ENCODE measurements at regions not wholly inside any gene's neighbourhood (a gene's known extent, or its start where the extent isn't known, plus 50 kb on each side); places are given as distances from the start of the nearest gene placed in this dataset.

DNA sequence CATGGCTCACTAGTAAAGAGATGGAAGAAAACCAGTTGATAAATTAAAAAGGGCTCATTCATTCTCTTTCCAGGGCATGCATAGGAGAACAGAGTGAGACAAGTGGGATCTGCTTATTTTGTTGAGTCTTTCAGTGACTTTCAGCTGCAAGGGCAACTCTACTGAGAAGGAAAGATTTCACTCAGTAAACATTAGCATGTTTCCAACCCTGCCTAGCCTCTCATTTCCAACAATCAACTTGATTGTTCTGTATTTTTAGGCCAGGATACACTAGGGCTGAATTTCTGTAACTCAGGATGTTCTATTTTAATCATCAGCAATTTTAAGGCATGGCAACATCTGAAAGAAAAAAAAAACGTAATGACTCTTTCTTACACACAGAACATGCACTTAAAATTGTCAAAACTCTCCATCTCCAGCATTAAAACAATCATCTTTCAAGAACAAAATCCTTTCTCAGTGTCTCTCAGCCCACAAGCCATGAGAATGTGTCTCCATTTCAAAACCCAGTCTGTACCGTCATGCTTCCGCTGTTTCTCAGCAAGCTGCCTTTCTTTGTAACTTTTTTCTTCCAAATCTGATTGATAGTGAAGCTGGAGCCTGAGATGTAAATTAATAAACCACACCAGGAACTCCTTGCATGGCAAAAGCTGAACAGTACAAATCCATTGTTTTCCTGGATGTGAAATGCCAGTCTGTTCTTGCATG lies 147.2 kb upstream of the KLF14 start:
- peak; percentile 29 for DNase-seq

DNA sequence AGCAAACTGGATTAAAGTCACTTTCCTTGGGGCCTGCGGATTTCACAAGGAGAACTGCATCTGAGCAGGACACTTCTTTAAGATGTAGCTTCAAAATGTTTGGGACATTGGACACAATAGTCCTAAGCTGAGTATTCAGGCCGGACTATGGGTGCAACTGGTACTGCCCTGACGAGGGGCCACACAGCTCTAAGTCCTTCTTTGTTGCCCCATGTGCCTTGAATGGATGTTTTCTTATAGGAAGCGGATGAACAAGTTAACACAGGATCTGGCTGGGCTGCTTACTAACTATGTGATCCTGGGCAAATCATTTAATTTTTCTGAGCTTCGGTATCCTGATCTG lies 147.8 kb upstream of the KLF14 start:
- peak; percentile 34 for DNase-seq

DNA sequence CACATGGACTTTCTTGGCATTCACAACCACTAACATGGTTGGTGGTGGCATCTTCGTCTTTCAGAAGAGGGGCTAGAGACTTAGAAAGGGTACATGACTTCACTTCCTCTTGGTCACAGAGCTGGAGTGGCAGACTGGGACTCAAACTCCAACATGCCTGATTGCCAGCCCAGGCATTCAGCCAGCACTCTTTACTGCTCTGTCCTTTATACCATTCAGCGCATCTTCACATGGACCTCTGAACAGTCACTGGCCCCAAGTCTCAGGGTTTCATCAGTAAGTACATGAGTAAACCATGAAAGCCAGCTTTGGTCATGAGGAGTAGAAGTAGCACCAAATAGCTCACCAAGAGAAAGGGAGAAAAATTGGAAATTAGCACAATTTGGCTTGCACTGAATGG lies 148.4 kb upstream of the KLF14 start:
- peak; percentile 47 for DNase-seq

DNA sequence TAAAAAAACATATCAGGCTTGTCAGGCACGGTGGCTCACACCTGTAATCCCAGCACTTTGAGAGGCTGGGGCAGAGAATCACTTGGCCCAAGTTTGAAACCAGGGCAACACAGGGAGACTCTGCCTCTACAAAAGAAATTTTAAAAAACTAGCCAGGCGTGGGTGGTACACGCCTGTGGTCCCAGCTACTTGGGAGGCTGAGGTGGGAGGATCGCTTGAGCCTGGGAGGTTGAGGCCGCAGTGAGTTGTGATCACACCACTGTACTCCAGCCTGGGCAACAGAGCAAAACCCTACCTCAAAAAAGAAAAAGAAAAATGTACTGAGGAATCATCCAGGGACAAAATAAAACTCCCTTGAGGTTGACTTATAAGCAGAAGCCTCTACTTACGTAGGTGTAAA lies 149.9 kb upstream of the KLF14 start:
- peak; percentile 42 for DNase-seq

DNA sequence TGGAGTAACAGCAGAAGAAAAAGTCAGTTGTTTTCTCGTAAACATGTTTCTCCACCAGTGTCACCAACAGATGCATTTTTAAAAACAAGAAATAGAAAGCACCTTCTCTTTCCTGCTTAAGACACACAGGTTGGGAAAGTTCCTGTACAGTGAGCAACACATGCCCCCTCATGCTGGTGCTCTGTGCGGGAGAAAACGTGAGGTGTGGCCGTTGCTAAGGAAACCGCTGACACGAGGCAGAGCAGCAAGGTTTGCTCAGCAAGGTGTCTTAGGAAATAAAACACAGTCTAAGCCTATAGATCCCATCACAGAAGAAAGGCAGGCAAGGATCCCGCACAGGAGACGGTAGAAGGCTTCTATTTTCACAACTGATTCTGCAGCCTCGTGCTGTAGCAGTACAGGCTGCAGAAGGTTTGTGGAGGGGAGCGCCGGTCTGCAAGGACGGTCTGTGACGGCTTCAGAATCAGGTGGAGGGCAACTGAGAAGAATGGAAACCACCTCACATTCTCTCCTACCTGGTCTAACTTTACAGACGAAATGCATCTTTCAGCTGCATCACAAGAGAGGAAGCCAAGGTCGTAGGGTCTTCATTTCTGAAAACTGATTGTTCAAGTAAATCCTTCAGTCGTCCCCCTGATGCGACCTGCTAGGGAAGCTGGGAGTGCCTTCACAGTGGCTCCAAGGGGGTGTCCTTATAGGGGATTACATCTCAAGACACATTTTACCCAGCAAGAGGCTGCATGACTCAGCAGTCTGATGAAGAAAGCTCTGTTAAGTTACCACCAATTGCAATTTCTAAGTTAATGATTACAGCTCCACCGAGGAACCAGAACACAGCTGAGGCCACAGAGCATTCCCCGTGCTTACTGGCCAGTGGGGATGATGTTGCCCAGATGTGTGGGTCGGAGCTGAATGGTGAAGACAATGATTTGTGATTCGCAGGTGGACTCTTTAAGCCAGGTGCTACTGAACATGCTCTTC lies 150.7 kb upstream of the KLF14 start:
- DNase-seq = peak; percentile 52

DNA sequence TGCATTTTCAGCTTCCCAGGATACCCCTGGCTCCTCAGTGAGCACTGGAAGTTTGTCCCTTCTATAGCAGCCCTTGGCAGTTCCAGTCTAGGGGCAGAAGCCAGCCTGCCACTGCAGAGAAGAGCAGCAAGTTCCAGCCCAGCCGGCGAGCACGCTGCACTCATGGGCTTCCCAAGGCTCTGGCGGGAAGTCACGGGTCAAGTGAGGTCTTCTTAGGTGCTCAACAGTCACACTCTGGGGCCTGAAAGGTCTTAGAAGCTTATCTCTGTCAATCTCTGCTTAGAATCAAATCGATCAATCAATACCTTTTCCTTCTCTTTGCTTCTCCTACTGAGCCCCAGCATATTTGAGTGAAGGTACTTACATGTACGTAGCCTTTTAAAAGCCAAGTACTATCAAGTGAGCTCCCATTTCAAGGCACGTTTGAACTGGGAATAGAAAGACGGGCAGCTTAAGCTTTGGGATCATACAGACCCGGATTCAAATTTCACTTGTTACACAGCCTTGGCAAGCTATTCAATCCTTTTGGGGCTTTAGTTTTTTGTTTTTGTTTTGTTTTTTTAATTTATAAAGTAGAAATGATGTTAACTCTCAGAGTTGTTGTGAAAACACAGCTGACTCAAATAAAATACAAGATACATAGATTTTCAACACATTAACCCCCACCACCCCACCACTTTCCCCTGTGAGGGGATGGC lies 152.6 kb upstream of the KLF14 start:
- peak; percentile 55 for DNase-seq

DNA sequence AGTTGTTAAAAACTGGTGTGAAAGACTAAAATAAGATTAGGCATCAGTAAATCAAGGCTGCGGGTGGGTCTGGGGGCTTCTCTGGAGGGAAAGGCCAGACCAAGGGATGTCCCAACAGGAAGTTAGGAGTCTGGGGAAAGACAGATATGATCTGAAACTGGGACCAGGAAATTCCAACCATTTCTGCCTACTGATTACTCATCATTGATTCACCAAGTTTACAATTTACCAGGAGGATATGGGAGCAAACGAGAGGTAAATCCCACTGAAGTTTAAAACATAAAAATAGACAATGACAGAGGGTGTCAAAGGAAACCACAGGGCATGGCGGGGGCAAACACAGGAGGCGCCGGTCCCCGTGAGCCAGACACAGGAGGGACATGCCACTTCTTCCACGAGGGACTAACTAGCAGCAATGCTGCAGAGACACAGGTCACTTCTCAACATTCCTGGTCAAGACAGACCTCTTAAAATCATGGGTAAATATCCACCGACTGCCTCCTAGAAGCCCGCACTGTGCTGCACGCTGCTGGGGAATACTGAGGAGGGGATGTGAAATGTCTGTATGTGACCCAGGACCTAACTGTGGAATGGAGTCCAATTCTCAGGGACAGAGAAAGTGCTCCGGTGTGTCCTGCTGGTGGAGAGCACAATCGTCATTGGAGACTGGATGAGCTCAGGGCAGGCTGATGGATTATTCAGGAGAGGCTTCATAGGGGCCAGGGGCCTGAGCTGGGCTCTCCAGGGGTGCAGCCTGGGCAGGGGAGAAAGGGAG lies 153.4 kb upstream of the KLF14 start:
- peak; percentile 56 for DNase-seq

DNA sequence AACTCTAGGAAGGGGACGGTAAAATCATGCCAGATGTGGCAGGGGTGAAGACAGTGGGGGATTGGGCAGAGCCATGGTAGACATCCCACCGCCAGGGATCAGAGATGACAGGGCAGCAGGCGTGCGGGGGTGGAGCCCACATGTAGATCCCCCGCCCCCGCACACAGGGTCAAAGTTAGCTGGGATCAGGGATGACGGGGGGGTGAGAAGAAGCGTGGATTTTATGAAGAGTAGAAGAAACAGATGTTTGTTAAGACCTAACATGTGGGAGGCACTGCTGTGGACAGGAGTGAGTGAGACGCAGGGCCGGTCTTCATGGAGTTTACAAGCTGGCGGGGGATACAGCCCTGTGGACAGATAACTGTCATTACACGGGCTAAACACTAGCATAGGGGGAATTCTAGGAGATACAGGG lies 154.0 kb upstream of the KLF14 start:
- DNase-seq = no peak

DNA sequence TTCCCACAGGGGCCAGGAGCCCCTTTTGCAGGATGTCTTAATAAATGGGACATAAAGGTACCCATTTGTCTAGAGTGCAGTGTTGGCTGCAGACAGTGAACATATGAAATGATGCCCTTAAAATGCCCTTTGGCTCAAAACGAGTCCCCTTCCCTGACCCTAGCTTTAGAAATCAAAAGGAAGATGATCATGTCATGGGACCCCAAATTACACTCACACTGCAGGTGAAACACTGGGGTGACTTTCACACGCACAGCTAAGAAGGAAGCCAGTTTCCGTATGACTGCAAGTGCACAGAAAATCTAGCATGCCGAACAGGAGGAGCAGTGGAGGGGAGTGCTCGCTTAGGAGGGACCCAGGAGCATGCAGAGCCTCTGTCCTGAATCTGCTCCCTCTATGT lies 154.5 kb upstream of the KLF14 start:
- DNase-seq = peak; percentile 50

DNA sequence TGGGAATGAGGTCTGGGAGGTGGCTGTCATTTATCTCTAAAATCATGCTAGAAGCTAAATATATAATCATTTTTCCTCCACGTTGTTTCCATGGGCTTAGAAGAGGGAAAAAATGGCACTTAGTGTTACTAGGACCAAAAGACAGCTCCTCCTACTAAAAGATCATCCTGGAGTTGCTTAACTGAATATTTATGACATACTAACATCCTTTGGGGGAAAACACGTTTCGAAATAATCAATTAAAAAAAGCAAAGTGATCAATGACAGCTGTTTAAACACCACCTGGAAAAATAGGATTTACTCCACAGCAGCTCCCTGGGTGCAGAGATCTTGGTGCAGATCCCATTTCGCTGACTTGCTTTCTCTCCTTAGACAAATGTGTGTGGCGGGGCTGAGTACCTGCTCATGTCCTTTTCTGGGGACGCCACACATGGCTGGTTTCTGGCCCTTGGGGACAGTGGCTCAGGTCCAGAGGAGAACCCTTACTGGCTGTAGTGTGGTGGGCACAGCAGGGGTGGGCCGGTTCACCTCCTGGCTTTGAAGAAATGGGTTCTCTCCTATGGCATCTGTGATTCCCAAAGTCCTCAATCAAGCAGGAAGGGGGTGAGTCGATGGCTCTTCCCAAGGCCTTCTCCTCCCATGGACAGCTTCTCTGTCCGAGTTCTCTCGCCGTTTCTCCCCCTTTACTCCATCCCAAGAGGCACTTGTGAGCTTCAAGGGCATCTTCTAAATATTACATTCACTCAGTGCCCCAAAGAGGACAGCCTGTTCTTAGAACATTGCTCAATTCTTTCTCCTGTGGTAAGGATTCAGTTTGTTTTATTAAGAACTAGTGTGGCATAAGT lies 156.4 kb upstream of the KLF14 start:
- peak; percentile 51 for DNase-seq

DNA sequence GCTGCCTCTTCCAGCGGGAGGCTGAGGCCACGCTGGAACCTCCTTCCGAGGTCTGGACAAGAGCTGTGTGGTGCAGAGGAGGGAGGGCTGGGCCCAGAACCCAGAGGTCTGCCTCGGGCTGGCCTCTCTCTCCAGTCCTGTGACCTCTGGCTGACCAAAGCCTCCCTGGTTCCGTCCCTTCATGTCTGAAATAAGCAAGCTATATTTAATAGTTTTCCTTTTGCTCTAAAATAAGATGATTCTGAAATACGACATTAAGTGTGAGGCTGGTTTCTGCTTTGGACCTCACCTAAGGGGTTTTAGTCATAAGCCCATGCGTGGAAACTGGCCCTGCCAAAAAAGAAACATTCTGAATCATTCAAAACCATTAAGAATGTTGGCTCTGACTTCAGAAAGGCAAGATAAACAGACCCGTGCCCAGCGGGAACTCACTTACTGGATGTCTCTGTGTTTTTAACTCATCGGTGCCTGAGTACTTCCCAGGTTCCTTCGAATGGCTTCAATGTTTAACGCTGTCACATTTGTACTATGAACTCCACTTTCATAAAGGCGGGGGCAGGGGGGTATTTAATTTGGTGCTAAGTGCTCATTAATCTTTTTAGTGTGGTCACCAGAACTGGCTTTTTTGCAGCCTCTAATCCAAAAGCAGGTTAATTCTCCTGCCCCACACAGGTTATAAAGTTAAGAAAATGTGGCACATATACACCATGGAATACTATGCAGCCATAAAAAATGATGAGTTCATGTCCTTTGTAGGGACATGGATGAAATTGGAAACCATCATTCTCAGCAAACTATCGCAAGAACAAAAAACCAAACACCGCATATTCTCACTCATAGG lies 157.5 kb upstream of the KLF14 start:
- DNase-seq = peak; percentile 49

DNA sequence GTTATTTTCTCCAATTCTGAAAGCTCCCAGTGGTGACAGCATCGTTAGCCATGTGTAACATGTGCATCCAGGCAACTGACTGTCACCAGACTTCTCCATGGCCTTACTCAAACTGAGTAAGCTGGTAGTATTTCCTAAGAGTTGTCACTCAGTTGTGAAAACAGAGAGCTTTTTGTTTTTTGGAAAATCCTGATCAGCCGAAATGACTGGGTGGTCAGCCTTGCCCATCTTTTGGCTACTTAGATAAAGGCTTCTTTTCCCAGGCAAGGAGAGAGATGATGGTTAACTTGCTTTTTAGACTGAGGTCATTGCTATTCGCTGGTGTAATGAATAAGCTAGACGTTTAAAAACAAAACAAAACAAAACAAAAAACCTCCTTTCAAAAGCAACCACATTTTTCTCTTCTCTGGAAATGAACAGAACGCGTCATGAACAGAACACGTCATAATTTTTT lies 159.5 kb upstream of the KLF14 start:
- peak; percentile 50 for DNase-seq

DNA sequence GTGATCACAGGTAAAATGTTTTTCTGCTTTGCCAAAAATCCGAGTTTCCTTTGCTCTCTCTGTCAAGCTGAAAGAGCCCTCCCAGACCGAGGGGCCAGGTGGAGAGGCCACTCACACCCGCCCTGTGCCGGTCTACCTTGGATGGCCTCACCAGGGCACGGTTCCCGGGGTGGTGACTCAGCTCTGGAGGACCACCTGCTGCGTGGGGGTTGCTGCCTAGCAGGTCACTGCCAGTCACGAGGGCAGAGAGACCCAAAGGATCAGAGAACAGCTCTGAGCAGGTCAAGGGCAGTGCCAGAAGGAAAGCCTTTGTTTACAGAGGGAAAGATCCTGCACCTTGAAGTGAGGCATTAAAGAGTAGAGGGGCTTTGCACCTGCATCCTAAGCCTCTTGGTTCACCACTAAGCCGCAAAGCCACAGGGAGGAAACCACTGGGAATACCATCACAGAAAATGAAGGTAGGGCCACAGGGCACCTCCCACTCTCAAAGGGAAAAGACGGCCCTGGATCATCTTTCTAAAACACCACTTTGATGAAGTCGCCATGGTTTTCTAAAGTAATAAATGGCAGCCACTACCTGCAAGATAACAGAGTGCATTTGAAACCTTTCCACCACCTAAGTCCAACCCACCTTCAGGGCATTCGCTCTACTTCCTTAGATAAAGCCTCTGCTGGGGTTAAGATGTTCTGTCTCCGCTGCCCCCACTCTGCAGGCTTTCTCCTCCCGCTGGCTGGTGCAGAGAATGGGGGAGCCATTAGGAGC lies 160.3 kb upstream of the KLF14 start:
- DNase-seq = peak; percentile 80

DNA sequence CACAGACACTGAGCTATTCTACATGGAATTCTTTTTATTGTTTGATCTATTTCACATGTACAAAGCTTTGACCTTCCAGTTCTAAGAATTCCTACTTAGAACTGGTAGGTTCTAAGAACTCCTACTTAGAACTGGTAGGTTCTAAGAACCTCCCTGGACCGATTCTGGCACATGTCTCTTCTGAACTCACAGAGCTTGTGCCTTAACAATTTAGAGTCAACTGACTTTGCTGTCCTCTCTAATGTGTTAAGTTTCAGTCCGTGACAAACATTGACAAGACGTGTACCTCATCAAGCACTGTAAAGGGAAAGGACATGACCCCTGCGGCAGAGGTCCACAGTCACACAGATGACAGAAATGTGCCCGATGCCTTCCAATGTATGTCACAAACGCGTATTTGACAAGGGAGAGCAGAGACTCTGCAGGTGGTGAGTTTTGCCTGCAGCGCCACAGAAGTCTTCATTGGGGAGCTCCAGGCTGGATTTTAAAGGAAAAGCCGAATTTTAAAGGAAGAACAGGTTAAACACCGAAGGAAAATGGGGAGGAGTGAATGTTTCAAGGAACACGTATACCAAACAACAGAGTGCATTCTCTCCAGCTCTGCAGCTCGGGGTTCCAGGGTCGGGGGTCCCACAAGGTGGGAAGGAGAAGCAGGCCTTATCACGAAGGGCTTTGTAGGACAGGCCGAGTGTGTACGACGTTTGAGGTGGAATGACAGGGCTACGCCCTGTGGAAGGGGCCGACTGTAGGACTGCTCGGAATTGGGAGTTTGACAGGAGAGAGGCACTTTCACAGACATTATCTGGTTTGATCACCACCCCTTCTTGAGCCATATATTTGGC lies 161.1 kb upstream of the KLF14 start:
- peak; percentile 55 for DNase-seq

DNA sequence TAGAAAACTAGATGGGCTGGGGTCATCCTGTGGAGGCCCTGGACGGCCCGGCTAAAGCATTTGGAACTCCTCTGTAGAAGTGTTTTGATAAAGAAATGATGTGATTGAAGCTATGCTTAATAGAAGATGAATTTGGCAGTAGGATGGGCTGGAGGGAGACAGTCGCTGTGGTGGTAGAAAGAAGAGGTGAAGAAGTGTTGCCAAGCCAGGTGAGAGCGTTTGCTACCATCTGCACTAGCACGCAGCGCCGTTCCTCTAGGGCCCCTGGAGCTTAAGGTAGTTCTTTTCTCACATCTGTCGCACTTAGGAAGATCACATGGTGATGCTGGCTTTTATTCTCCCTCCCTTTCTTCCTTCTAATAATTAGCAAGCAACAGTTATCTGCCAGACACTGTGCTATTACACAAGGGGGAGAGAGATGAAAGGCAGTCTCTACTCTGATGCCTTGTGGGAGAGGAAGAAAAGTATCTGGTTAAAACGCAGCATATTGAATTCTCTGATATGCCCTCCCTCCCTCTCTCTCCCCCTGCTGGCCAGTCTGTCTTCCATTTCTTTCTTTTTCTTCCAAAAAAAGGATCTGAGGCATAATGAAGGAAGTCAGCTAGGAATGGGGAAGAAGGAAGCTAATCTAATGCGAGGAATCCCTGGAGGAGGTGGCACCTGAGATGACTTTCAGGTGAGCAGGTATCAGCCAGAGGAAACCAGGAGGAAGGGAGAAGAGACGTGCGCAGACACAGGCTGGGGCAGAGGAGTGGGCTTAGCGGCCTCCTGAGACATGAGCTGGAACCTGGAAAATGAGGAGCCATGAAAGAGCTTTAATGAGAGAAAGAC lies 162.3 kb upstream of the KLF14 start:
- peak; percentile 54 for DNase-seq

DNA sequence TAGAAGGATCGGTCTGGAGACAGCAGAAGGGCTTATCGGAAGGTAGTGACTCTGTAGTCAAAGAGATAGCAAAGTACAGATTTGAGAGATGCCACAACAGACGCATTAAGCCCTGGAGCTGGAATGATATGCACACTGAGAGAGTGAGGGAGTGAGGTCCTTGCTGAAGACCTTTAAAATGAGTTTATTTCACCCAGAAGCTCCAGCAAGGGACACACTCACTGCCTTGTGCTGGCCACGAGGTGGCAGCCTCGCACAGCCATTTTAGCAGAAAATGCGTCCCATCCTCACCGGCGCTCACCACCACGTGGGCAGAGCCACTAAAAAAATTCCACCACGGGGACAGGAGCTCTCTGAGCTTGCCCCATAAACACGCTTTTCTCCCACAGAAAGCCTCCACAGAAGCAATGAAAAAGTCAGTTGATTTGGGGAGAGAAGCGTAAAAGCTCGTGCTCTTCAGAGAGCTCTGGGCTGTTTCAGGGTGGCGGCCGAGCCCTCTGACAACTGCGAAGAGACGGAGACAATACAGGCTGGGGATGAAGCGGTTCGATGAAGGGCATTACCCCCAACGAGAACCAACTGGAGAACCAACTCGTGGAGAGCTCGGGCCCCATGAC lies 163.0 kb upstream of the KLF14 start:
- peak; percentile 82 for DNase-seq
